ENCODE measurements at regions not wholly inside any gene's neighbourhood (a gene's known extent, or its start where the extent isn't known, plus 50 kb on each side); places are given as distances from the start of the nearest gene placed in this dataset.
A peak's percentile ranks its signal among the peaks of the same experiment; 100 is the strongest.

DNA sequence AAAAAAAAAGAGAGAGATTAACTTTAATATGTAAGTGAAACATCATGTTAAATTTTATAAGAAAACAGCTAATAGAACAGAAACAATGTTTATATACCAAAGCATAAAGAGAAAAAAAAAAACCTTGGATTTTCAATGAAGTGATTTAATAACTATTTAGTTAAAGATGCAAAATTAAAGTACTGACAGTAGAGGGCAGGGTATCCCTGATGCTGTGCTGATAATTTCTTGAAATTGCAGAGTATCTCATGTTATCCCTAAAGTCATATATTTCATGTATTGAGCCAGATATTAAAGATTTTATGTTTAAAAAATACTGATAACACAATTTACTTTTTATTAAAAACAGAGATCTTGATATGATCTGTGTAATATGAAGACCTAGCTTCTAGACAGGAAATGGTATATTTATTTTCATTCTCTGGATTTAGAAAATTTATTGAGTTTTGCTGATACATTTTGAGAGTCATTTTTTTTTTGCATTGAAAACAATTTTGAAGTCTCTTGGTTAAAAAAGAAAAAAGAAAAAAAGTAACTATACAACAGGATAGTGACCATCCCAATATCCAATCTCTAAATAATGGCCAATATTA, 273.2 kb downstream of the USP25 start:
- intact Hi-C loops (cut with DNase I) = loop anchor here in 1 of 10 donors (10.0 kb wide), 1 partner anchor 1272 kb away; no protein-coding TSS in a partner anchor
- Histone ChIP-seq H3K27me3 (no peaks in the 10 kb centered on the region), H3K9me3 (no peaks in the 10 kb centered on the region), H3K4me1 (peaks cover 0 to 4% (median 0%) of the 10 kb centered on the region in 12 donors), H3K4me3 (no peak overlapping the region), H3K27ac (no peak overlapping the region), H3K36me3 (no peaks in the 10 kb centered on the region)
- ATAC-seq (no peak), DNase-seq (no peak)
- TF ChIP-seq POLR2A (IDR thresholded peaks at IDR 0.05) = no peak
- TF ChIP-seq, protein P1, sequence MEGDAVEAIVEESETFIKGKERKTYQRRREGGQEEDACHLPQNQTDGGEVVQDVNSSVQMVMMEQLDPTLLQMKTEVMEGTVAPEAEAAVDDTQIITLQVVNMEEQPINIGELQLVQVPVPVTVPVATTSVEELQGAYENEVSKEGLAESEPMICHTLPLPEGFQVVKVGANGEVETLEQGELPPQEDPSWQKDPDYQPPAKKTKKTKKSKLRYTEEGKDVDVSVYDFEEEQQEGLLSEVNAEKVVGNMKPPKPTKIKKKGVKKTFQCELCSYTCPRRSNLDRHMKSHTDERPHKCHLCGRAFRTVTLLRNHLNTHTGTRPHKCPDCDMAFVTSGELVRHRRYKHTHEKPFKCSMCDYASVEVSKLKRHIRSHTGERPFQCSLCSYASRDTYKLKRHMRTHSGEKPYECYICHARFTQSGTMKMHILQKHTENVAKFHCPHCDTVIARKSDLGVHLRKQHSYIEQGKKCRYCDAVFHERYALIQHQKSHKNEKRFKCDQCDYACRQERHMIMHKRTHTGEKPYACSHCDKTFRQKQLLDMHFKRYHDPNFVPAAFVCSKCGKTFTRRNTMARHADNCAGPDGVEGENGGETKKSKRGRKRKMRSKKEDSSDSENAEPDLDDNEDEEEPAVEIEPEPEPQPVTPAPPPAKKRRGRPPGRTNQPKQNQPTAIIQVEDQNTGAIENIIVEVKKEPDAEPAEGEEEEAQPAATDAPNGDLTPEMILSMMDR (IDR thresholded peaks at IDR 0.05) = peak in 9 of 12 donors; percentile 15 to 54 (median 33)

DNA sequence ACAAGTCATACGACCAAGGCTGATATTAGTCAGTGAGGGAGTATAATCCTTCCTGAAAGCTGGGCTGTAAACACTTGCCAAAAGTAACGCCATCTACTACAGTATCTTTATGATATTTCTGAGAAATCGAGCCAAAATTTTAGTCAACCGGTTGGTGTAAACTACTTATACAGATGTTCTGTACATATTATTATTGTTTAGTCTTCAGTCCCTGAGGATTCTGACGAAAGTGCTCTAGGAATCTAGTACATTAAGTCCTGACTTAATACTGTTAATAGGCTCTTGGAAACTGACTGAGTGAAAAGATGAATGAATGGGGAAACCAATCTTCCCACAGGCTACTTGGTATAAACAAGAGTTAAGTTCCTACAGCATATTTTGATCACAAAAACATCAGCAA, 274.3 kb downstream of the USP25 start:
- no peak for TF ChIP-seq POLR2A (IDR thresholded peaks at IDR 0.05)
- TF ChIP-seq, protein P1 (IDR thresholded peaks at IDR 0.05) = no peak
- Histone ChIP-seq H3K27me3 (no peaks in the 10 kb centered on the region), H3K27ac (no peak overlapping the region), H3K9me3 (no peaks in the 10 kb centered on the region), H3K4me3 (peak overlapping the region in 1 of 12 donors; percentile 0), H3K36me3 (no peaks in the 10 kb centered on the region), H3K4me1 (peaks cover 0 to 4% (median 0%) of the 10 kb centered on the region in 12 donors)
- WGBS, 4 donors = 21 to 36% (median 28%) methylated on average over 5 of the region's 5 CpGs
- DNase-seq (no peak), ATAC-seq (no peak)
- intact Hi-C loops (cut with DNase I) = loop anchor here in 1 of 10 donors (10.0 kb wide), 1 partner anchor 1271 kb away; no protein-coding TSS in a partner anchor

DNA sequence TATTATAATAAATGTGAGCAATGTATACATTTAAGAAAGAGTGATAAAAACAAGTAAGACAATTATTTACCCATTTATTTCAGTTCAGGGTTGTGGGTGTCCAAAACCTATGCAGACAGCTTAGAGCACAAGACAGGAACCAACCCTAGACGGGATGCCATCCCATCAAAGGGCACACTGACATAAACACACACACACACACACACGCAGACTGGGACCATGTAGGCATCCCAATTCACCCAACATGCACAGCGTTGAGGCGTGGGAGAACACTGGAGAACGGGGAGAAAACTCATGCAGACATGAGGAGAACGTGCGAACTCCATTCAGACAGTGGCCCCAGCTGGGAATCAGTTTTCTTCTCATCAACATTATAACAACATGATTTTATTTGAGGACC, 274.7 kb downstream of the USP25 start:
- intact Hi-C loops (cut with DNase I) = loop anchor here in 1 of 10 donors (10.0 kb wide), 1 partner anchor 1270 kb away; no protein-coding TSS in a partner anchor
- 84 to 90% (median 89%) methylated on average over 7 of the region's 7 CpGs for WGBS, 4 donors
- ATAC-seq = no peak
- H3K27me3 ChIP-seq = no peaks in the 10 kb centered on the region
- H3K4me1 ChIP-seq = peaks cover 0 to 4% (median 0%) of the 10 kb centered on the region in 12 donors
- H3K27ac ChIP-seq = no peak overlapping the region
- no peak for DNase-seq
- TF ChIP-seq POLR2A (IDR thresholded peaks at IDR 0.05) = no peak
- TF ChIP-seq, protein P1 (IDR thresholded peaks at IDR 0.05) = no peak
- no peaks in the 10 kb centered on the region for H3K36me3 ChIP-seq
- H3K9me3 ChIP-seq = no peaks in the 10 kb centered on the region
- H3K4me3 ChIP-seq = no peak overlapping the region

DNA sequence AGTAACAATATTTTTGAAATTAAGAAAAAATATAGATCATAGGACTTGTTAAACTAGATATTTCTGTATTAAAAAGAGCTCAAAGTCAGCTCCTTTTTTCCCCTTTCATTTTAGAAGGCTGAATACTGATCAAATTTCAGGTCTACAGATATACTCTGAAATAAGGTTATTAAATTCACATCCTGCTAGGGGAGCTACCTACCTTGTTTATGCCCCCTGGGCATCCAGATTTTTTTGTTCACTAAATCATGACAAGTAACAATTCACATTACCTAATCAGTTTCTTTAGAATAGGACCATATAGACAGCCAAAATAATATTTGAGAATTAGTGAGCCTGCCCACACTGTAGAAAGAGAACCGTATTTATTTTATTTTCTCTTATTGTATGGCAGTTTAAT, 276.2 kb downstream of the USP25 start:
- 91 to 96% (median 94%) methylated on average over 1 of the region's 1 CpG for WGBS, 4 donors

More for the DNA sequence above, 276.2 kb downstream of the USP25 start:
- no peaks in the 10 kb centered on the region for H3K27me3 ChIP-seq
- ATAC-seq (no peak), DNase-seq (no peak)
- TF ChIP-seq POLR2A (IDR thresholded peaks at IDR 0.05) = no peak
- intact Hi-C loops (cut with DNase I) = loop anchor here in 1 of 10 donors (10.0 kb wide), 1 partner anchor 1269 kb away; no protein-coding TSS in a partner anchor
- H3K27ac ChIP-seq = no peak overlapping the region
- peaks cover 0 to 4% (median 0%) of the 10 kb centered on the region in 12 donors for H3K4me1 ChIP-seq
- H3K9me3 ChIP-seq = peaks cover 0 to 9% (median 0%) of the 10 kb centered on the region in 12 donors
- no peaks in the 10 kb centered on the region for H3K36me3 ChIP-seq
- no peak overlapping the region for H3K4me3 ChIP-seq

All from heart left ventricle (tissue), 16 donors.